ENCODE measurements at regions not wholly inside any gene's neighbourhood (a gene's known extent, or its start where the extent isn't known, plus 50 kb on each side); places are given as distances from the start of the nearest gene placed in this dataset.

DNA sequence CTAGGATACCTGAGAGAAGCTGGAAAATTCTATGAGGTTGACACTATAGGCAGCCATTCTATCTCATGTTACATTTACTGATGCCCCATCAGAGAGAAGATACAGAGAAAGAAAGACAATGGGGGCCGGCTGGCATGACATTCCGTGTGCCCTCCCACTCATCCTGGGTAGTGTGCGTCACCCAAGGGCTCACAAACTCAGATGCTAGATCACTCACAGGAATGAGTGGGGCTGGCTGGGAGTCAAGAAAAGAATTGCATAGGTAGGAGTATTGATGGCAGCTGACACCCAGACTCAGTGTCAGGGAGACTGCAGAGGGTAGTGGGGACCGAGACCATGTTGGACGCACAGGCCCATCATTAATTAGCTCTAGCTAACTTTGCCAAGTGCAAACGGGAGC is 1113.5 kb upstream of the AUTS2 start:
- TF ChIP-seq, protein P1, sequence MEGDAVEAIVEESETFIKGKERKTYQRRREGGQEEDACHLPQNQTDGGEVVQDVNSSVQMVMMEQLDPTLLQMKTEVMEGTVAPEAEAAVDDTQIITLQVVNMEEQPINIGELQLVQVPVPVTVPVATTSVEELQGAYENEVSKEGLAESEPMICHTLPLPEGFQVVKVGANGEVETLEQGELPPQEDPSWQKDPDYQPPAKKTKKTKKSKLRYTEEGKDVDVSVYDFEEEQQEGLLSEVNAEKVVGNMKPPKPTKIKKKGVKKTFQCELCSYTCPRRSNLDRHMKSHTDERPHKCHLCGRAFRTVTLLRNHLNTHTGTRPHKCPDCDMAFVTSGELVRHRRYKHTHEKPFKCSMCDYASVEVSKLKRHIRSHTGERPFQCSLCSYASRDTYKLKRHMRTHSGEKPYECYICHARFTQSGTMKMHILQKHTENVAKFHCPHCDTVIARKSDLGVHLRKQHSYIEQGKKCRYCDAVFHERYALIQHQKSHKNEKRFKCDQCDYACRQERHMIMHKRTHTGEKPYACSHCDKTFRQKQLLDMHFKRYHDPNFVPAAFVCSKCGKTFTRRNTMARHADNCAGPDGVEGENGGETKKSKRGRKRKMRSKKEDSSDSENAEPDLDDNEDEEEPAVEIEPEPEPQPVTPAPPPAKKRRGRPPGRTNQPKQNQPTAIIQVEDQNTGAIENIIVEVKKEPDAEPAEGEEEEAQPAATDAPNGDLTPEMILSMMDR (IDR thresholded peaks at IDR 0.05; ENCODE audit: control insufficient read depth, insufficient read depth, low read depth, low read length, missing control alignments) = no peak
- H3K4me3 ChIP-seq (ENCODE audit: control insufficient read depth, low read depth, low read length) = no peak overlapping the region
- DNase-seq (ENCODE audit: low read depth) = no peak

DNA sequence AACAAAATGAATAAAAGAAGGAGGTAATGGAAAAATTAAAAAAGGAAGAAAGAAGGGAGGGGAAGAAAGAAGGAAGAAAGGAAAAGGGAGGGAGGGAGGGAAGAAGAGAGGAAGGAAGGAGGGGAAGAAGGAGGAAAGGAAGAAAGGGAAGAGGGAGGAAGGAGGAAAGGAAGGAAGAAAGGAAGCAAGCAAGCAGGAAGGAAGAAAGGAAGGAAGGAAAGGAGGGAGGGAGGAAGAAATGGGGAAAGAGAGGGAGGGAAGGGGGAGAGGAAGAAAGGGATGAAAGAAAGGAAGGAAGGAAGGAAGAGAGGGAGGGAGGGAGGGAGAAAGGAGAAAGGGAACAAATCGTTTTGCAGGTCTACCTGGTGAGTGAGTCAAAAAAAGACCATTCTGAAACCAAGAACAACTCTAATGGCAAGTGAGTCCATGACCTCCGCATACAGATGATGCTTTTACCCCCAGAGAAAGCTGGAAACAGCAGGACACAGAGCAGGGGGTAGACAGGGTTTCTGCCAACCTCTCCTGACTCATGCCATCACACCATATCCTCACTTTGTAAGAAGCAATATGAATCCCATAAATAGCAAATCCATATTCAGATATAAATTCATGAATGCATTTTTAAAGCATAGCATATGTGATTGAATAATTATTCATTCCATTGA is 1112.9 kb upstream of the AUTS2 start:
- DNase-seq (ENCODE audit: low read depth) = peak; percentile 11
- TF ChIP-seq, protein P1 (IDR thresholded peaks at IDR 0.05; ENCODE audit: control insufficient read depth, insufficient read depth, low read depth, low read length, missing control alignments) = no peak
- no peak overlapping the region for H3K4me3 ChIP-seq (ENCODE audit: control insufficient read depth, low read depth, low read length)

DNA sequence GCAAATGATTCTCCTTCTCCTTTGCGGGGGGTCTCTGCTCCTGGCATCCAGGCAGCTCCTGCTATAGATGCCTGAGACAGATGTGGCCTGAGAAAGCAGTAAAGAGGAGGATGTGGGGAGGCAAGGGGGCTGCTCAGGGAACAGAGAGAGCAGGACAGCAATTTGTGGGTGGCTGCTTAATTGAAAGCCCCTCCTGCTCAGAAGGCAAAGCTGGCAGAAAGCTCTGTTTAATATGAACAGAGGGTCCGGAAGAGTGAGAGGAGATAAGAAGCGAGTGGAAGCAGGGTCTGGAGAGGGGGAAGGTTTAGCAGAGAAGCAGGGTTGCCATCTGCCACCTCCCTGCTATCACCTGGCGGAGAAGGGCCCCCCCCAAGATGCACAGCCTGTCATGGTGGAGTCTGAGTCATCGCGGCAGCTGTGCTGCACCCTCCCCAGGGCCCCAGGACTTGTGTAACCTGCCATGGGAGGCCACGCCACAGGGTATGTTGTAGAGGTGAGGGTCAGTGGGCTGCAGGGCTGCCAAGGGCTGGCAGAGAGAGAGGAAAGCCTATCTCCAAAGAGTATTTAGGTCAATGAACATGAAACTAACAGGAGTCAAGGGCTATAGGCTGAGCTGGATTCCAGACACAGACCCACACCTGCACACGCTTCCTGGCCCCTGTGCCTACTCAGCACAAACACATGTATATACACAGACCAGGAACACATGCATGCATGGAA is 1109.8 kb upstream of the AUTS2 start:
- DNase-seq (ENCODE audit: low read depth) = no peak
- TF ChIP-seq, protein P1 (IDR thresholded peaks at IDR 0.05; ENCODE audit: control insufficient read depth, insufficient read depth, low read depth, low read length, missing control alignments) = no peak
- H3K4me3 ChIP-seq (ENCODE audit: control insufficient read depth, low read depth, low read length) = no peak overlapping the region

DNA sequence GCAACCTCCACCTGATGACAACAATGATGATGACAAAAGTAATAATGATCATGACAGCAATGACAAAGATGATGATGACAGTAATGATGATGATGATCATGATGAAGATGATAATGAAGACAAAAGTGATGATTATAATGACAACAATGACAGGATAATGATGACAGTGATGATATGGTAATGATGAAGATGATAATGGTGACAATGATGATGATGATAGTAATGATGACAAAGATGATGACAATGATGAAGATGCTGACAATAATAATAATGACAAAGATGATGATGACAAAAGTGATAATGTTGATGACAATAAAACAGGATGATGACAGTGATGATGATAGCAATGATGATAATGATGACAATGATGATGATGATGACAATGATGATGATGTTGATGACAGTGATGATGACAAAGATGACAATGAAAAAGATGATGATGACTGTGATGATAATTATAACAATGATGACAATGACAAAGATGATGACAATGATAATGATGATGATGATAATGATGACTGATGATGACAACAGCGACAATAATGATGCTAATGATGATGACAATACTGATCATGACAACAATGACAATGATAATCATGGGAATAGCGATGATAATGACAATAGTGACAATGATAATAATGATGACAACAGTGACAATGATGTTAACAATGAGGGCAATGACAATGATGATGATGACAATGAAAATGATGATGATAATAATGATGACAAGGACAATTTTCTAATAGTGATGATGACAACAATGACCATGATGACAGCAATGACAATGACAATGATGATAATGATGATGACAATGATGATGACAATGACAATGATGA is 1106.5 kb upstream of the AUTS2 start:
- TF ChIP-seq, protein P1 (IDR thresholded peaks at IDR 0.05; ENCODE audit: control insufficient read depth, insufficient read depth, low read depth, low read length, missing control alignments) = no peak
- no peak for DNase-seq (ENCODE audit: low read depth)
- no peak overlapping the region for H3K4me3 ChIP-seq (ENCODE audit: control insufficient read depth, low read depth, low read length)

DNA sequence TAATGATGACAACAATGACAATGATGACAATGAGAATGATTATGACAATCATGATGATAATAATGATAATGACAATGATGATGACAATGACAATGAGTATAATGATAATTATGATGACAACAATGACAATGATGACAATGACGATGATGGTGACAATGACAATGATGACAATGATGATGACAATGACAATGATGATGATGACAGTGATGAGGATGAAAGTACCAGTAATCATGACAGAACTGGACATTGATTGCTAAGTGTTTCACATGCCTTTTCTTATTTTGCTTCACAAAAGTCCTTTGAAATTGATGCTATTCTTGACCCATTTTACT is 1106.0 kb upstream of the AUTS2 start:
- no peak for DNase-seq (ENCODE audit: low read depth)
- TF ChIP-seq, protein P1 (IDR thresholded peaks at IDR 0.05; ENCODE audit: control insufficient read depth, insufficient read depth, low read depth, low read length, missing control alignments) = no peak
- no peak overlapping the region for H3K4me3 ChIP-seq (ENCODE audit: control insufficient read depth, low read depth, low read length)

DNA sequence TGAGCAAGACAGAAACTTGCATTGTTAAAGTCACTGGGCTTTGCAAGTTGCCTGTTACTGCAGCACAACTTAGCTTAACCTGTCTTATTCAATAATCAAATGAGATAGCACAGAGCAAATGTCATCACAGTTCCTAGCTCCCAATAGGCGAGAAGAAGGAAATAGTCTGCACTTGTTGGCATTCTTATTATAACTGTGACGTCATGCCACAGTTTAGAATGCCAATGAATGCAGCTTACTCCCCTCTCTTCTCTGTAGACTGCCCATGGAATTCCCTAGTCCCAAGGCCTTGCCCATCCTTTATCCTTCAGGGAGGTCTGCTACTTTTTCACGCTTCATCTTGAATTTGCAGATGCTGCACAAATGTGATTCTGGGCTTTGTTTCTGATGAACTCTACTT is 1094.9 kb upstream of the AUTS2 start:
- DNase-seq (ENCODE audit: low read depth) = no peak
- no peak overlapping the region for H3K4me3 ChIP-seq (ENCODE audit: control insufficient read depth, low read depth, low read length)
- TF ChIP-seq, protein P1 (IDR thresholded peaks at IDR 0.05; ENCODE audit: control insufficient read depth, insufficient read depth, low read depth, low read length, missing control alignments) = no peak
